ENCODE measurements at regions not wholly inside any gene's neighbourhood (a gene's known extent, or its start where the extent isn't known, plus 50 kb on each side); places are given as distances from the start of the nearest gene placed in this dataset.
A peak's percentile ranks its signal among the peaks of the same experiment; 100 is the strongest.

- H3K27me3 Mint-ChIP-seq (ENCODE audit: insufficient read depth, unreplicated experiment): no peaks in the 10 kb centered on the region
- DNase-seq (ENCODE audit: unreplicated experiment): no peak
- H3K27ac Mint-ChIP-seq (ENCODE audit: low read depth, unreplicated experiment): no peak overlapping the region
- intact Hi-C loops (cut with micrococcal nuclease): loop anchor here (10.0 kb wide), 1 partner anchor 302 kb away; no protein-coding TSS in a partner anchor
- CTCF ChIA-PET: interaction anchor here (0.6 kb wide), 1 partner anchor 186 kb away, joined by 4 read pairs; no protein-coding TSS in a partner anchor
- H3K9me3 Mint-ChIP-seq (ENCODE audit: unreplicated experiment): no peaks in the 10 kb centered on the region
- H3K4me1 Mint-ChIP-seq (ENCODE audit: insufficient read depth, unreplicated experiment): peaks cover 37% of the 10 kb centered on the region
- no TSS peak for BruUV-seq (replicated peaks)
- TF ChIP-seq CTCF (IDR thresholded peaks at IDR 0.05; ENCODE audit: unreplicated experiment): no peak
- H3K36me3 Mint-ChIP-seq (ENCODE audit: insufficient read depth, unreplicated experiment): no peaks in the 10 kb centered on the region
- POLR2A ChIA-PET: no interaction called here
- H3K4me3 Mint-ChIP-seq (ENCODE audit: unreplicated experiment): no peak overlapping the region
These were observed 531.6 kb upstream of the IGFBP3 start for GRCh38 chr7:46452561-46453135.

- CTCF ChIA-PET: no interaction called here
- no peak for TF ChIP-seq CTCF (IDR thresholded peaks at IDR 0.05; ENCODE audit: unreplicated experiment)
- H3K27me3 Mint-ChIP-seq (ENCODE audit: insufficient read depth, unreplicated experiment): no peaks in the 10 kb centered on the region
- H3K4me3 Mint-ChIP-seq (ENCODE audit: unreplicated experiment): no peak overlapping the region
- no peaks in the 10 kb centered on the region for H3K9me3 Mint-ChIP-seq (ENCODE audit: unreplicated experiment)
- H3K27ac Mint-ChIP-seq (ENCODE audit: low read depth, unreplicated experiment): no peak overlapping the region
- POLR2A ChIA-PET: no interaction called here
- no peaks in the 10 kb centered on the region for H3K36me3 Mint-ChIP-seq (ENCODE audit: insufficient read depth, unreplicated experiment)
- H3K4me1 Mint-ChIP-seq (ENCODE audit: insufficient read depth, unreplicated experiment): peaks cover 33% of the 10 kb centered on the region
- DNase-seq (ENCODE audit: unreplicated experiment): no peak
- BruUV-seq (replicated peaks): no TSS peak
- intact Hi-C loops (cut with micrococcal nuclease): loop anchor here (10.0 kb wide), 1 partner anchor 303 kb away; no protein-coding TSS in a partner anchor
These were observed 530.8 kb upstream of the IGFBP3 start for GRCh38 chr7:46451846-46452245.

- H3K4me3 Mint-ChIP-seq (ENCODE audit: unreplicated experiment): no peak overlapping the region
- no peak for DNase-seq (ENCODE audit: unreplicated experiment)
- H3K36me3 Mint-ChIP-seq (ENCODE audit: insufficient read depth, unreplicated experiment): no peaks in the 10 kb centered on the region
- no TSS peak for BruUV-seq (replicated peaks)
- ChIA-PET CTCF (interaction anchor here (0.6 kb wide), 1 partner anchor 63 kb away, joined by 3 read pairs; no protein-coding TSS in a partner anchor), POLR2A (interaction anchor here (0.6 to 1.1 kb wide), 2 partner anchors 28 to 49 kb away, joined by 3 read pairs; no protein-coding TSS in a partner anchor)
- no peak for TF ChIP-seq CTCF (IDR thresholded peaks at IDR 0.05; ENCODE audit: unreplicated experiment)
- intact Hi-C loops (cut with micrococcal nuclease): loop anchor here (10.0 kb wide), 1 partner anchor 304 kb away; no protein-coding TSS in a partner anchor
- no peak overlapping the region for H3K27ac Mint-ChIP-seq (ENCODE audit: low read depth, unreplicated experiment)
- H3K9me3 Mint-ChIP-seq (ENCODE audit: unreplicated experiment): peaks cover 2% of the 10 kb centered on the region
- no peaks in the 10 kb centered on the region for H3K27me3 Mint-ChIP-seq (ENCODE audit: insufficient read depth, unreplicated experiment)
- peaks cover 28% of the 10 kb centered on the region for H3K4me1 Mint-ChIP-seq (ENCODE audit: insufficient read depth, unreplicated experiment)
These were observed 529.8 kb upstream of the IGFBP3 start for GRCh38 chr7:46450886-46451285.

- Mint-ChIP-seq H3K27me3 (ENCODE audit: insufficient read depth, unreplicated experiment) (no peaks in the 10 kb centered on the region), H3K9me3 (ENCODE audit: unreplicated experiment) (peaks cover 7% of the 10 kb centered on the region), H3K36me3 (ENCODE audit: insufficient read depth, unreplicated experiment) (no peaks in the 10 kb centered on the region), H3K27ac (ENCODE audit: low read depth, unreplicated experiment) (peak overlapping the region; percentile 54), H3K4me1 (ENCODE audit: insufficient read depth, unreplicated experiment) (peaks cover 23% of the 10 kb centered on the region), H3K4me3 (ENCODE audit: unreplicated experiment) (no peak overlapping the region)
- DNase-seq (ENCODE audit: unreplicated experiment): no peak
- BruUV-seq (replicated peaks): no TSS peak
- CTCF ChIA-PET: interaction anchor here (0.6 kb wide), 1 partner anchor 758 kb away, joined by 3 read pairs; no protein-coding TSS in a partner anchor
- intact Hi-C loops (cut with micrococcal nuclease): loop anchor here (10.0 kb wide), 1 partner anchor 304 kb away; no protein-coding TSS in a partner anchor
- no peak for TF ChIP-seq CTCF (IDR thresholded peaks at IDR 0.05; ENCODE audit: unreplicated experiment)
- POLR2A ChIA-PET: interaction anchor here (0.6 to 1.1 kb wide), 3 partner anchors 28 to 296 kb away, joined by 3 read pairs; no protein-coding TSS in a partner anchor
These were observed 529.4 kb upstream of the IGFBP3 start for GRCh38 chr7:46450425-46450824.
